ENCODE measurements at regions not wholly inside any gene's neighbourhood (a gene's known extent, or its start where the extent isn't known, plus 50 kb on each side); places are given as distances from the start of the nearest gene placed in this dataset.

GRCh38 chr11:97990162-97990920, 1030.4 kb upstream of the CNTN5 start:
- Histone ChIP-seq H3K4me3 (ENCODE audit: low read depth, low read length, poor library complexity, severe bottlenecking) (no peak overlapping the region), H3K27me3 (replicated peaks; ENCODE audit: insufficient read depth, low read depth, low read length, poor library complexity) (no peaks in the 10 kb centered on the region), H3K36me3 (ENCODE audit: insufficient read depth, low read length, poor library complexity, severe bottlenecking) (no peaks in the 10 kb centered on the region), H3K9me3 (ENCODE audit: low read depth, low read length, poor library complexity, severe bottlenecking) (no peaks in the 10 kb centered on the region), H3K27ac (ENCODE audit: low read depth, low read length, poor library complexity, severe bottlenecking) (no peak overlapping the region), H3K4me1 (ENCODE audit: insufficient read depth, low read length, poor library complexity, severe bottlenecking) (no peaks in the 10 kb centered on the region)
- BruUV-seq (replicated peaks) = no TSS peak
- POLR2A ChIA-PET (ENCODE audit: low non-redundant PET) = no interaction called here
- intact Hi-C loops (cut with micrococcal nuclease; ENCODE audit: unreplicated experiment) = no loop called here
- CTCF ChIA-PET = no interaction called here
- DNase-seq (ENCODE audit: low spot score) = no peak
- no peak for TF ChIP-seq EZH2 (IDR thresholded peaks at IDR 0.05; ENCODE audit: borderline replicate concordance, low read depth, low read length, poor library complexity, severe bottlenecking)
- no peak for TF ChIP-seq CTCF (conservative IDR thresholded peaks at IDR 0.05; ENCODE audit: low read depth, low read length)

- intact Hi-C loops (cut with micrococcal nuclease; ENCODE audit: unreplicated experiment) = no loop called here
- no peak overlapping the region for H3K27ac ChIP-seq (ENCODE audit: low read depth, low read length, poor library complexity, severe bottlenecking)
- no peaks in the 10 kb centered on the region for H3K36me3 ChIP-seq (ENCODE audit: insufficient read depth, low read length, poor library complexity, severe bottlenecking)
- H3K9me3 ChIP-seq (ENCODE audit: low read depth, low read length, poor library complexity, severe bottlenecking) = no peaks in the 10 kb centered on the region
- ChIA-PET POLR2A (ENCODE audit: low non-redundant PET) (no interaction called here), CTCF (no interaction called here)
- TF ChIP-seq CTCF (conservative IDR thresholded peaks at IDR 0.05; ENCODE audit: low read depth, low read length) (no peak), EZH2 (IDR thresholded peaks at IDR 0.05; ENCODE audit: borderline replicate concordance, low read depth, low read length, poor library complexity, severe bottlenecking) (no peak)
- H3K4me1 ChIP-seq (ENCODE audit: insufficient read depth, low read length, poor library complexity, severe bottlenecking) = no peaks in the 10 kb centered on the region
- no peak overlapping the region for H3K4me3 ChIP-seq (ENCODE audit: low read depth, low read length, poor library complexity, severe bottlenecking)
- no peaks in the 10 kb centered on the region for H3K27me3 ChIP-seq (replicated peaks; ENCODE audit: insufficient read depth, low read depth, low read length, poor library complexity)
- DNase-seq (ENCODE audit: low spot score) = no peak
- BruUV-seq (replicated peaks) = no TSS peak
These were observed 1027.2 kb upstream of the CNTN5 start for GRCh38 chr11:97993562-97993961.

- Histone ChIP-seq H3K4me3 (ENCODE audit: low read depth, low read length, poor library complexity, severe bottlenecking) (no peak overlapping the region), H3K27ac (ENCODE audit: low read depth, low read length, poor library complexity, severe bottlenecking) (no peak overlapping the region), H3K4me1 (ENCODE audit: insufficient read depth, low read length, poor library complexity, severe bottlenecking) (no peaks in the 10 kb centered on the region), H3K27me3 (replicated peaks; ENCODE audit: insufficient read depth, low read depth, low read length, poor library complexity) (no peaks in the 10 kb centered on the region), H3K36me3 (ENCODE audit: insufficient read depth, low read length, poor library complexity, severe bottlenecking) (no peaks in the 10 kb centered on the region), H3K9me3 (ENCODE audit: low read depth, low read length, poor library complexity, severe bottlenecking) (no peaks in the 10 kb centered on the region)
- no TSS peak for BruUV-seq (replicated peaks)
- intact Hi-C loops (cut with micrococcal nuclease; ENCODE audit: unreplicated experiment) = no loop called here
- CTCF ChIA-PET = no interaction called here
- POLR2A ChIA-PET (ENCODE audit: low non-redundant PET) = no interaction called here
- TF ChIP-seq CTCF (conservative IDR thresholded peaks at IDR 0.05; ENCODE audit: low read depth, low read length) (no peak), EZH2 (IDR thresholded peaks at IDR 0.05; ENCODE audit: borderline replicate concordance, low read depth, low read length, poor library complexity, severe bottlenecking) (no peak)
- no peak for DNase-seq (ENCODE audit: low spot score)
These were observed 1024.9 kb upstream of the CNTN5 start for GRCh38 chr11:97995874-97996273.

All from A673 (cell line).